ENCODE measurements at regions not wholly inside any gene's neighbourhood (a gene's known extent, or its start where the extent isn't known, plus 50 kb on each side); places are given as distances from the start of the nearest gene placed in this dataset.

- no peak for DNase-seq
Observed at GRCh38 chr4:130336585-130337217, 1240.7 kb downstream of the C4orf33 start.

- no peak for DNase-seq
Observed at GRCh38 chr4:130338851-130339250, 1242.9 kb downstream of the C4orf33 start.

GRCh38 chr4:130349745-130350144, 1253.8 kb downstream of the C4orf33 start:
- DNase-seq, result no peak

GRCh38 chr4:130356873-130357272, 1260.9 kb downstream of the C4orf33 start:
- no peak for DNase-seq

- peak; percentile 19 for DNase-seq
Observed at GRCh38 chr4:130359542-130359941, 1263.6 kb downstream of the C4orf33 start.

GRCh38 chr4:130361616-130362015, 1265.7 kb downstream of the C4orf33 start:
- no peak for DNase-seq

- no peak for DNase-seq
Observed at GRCh38 chr4:130368668-130369067, 1272.7 kb downstream of the C4orf33 start.

GRCh38 chr4:130393231-130393630, 1297.3 kb downstream of the C4orf33 start:
- no peak for DNase-seq

- no peak for DNase-seq
Observed at GRCh38 chr4:130393642-130394041, 1297.7 kb downstream of the C4orf33 start.

GRCh38 chr4:130395871-130396270, 1299.9 kb downstream of the C4orf33 start:
- no peak for DNase-seq

- no peak for DNase-seq
Observed at GRCh38 chr4:130403221-130403620, 1307.3 kb downstream of the C4orf33 start.

- no peak for DNase-seq
Observed at GRCh38 chr4:130416228-130416627, 1320.3 kb downstream of the C4orf33 start.

GRCh38 chr4:130419211-130419975, 1323.4 kb downstream of the C4orf33 start:
- DNase-seq, result no peak

GRCh38 chr4:130422261-130422660, 1326.3 kb downstream of the C4orf33 start:
- DNase-seq, result no peak

- DNase-seq, result no peak
Observed at GRCh38 chr4:130424211-130424610, 1328.3 kb downstream of the C4orf33 start.

GRCh38 chr4:130432289-130432688, 1336.3 kb downstream of the C4orf33 start:
- DNase-seq, result no peak

GRCh38 chr4:130449741-130450140, 1353.8 kb downstream of the C4orf33 start:
- no peak for DNase-seq

- no peak for DNase-seq
Observed at GRCh38 chr4:130468340-130468739, 1372.4 kb downstream of the C4orf33 start.

GRCh38 chr4:130478406-130478805, 1382.5 kb downstream of the C4orf33 start:
- no peak for DNase-seq

- no peak for DNase-seq
Observed at GRCh38 chr4:130479020-130479419, 1383.1 kb downstream of the C4orf33 start.

- DNase-seq, result no peak
Observed at GRCh38 chr4:130479674-130480073, 1383.7 kb downstream of the C4orf33 start.

GRCh38 chr4:130484826-130485225, 1388.9 kb downstream of the C4orf33 start:
- no peak for DNase-seq

GRCh38 chr4:130485371-130485770, 1389.4 kb downstream of the C4orf33 start:
- DNase-seq, result no peak

GRCh38 chr4:130486186-130486585, 1390.2 kb downstream of the C4orf33 start:
- no peak for DNase-seq
